Spinal cord (tissue), 9 donors: ENCODE measurements at regions not wholly inside any gene's neighbourhood (a gene's known extent, or its start where the extent isn't known, plus 50 kb on each side); places are given as distances from the start of the nearest gene placed in this dataset.
"Not testable (repeated sequence)": the region's sequence is repeated elsewhere in the genome, so short reads cannot be mapped to it uniquely, and the experiment has no call there.

Experiments used
- DNase-seq, 6 donors: peaks; one replicate each; pipeline versions ENCODE4 v3.0.0 to v3.0.0-alpha.2; 2013 to 2015; ENCODE audit warnings: low spot score in 6 of 6, low read depth in 4 of 6
- H3K27ac ChIP-seq: one replicate; pipeline ENCODE4 v1.5.1; 2013; ENCODE audit warnings: low read depth, low read length, control low read depth
- H3K27me3 ChIP-seq: one replicate; pipeline ENCODE4 v1.6.1; 2013; ENCODE audit warnings: low read length; ENCODE audit not compliant: control insufficient read depth, insufficient read depth
- H3K36me3 ChIP-seq: one replicate; pipeline ENCODE4 v1.6.1; 2013; ENCODE audit warnings: low read length; ENCODE audit not compliant: control insufficient read depth, insufficient read depth
- H3K4me1 ChIP-seq: one replicate; pipeline ENCODE4 v1.6.1; 2013; ENCODE audit warnings: low read length; ENCODE audit not compliant: control insufficient read depth, insufficient read depth
- H3K4me3 ChIP-seq: one replicate; pipeline ENCODE4 v1.5.1; 2013; ENCODE audit warnings: low read depth, low read length, control low read depth
- H3K9me3 ChIP-seq: one replicate; pipeline ENCODE4 v1.6.1; 2013; ENCODE audit warnings: low read length; ENCODE audit not compliant: control insufficient read depth, insufficient read depth
- WGBS: methylation state at CpG from one replicate; pipeline ENCODE4 v1.1.5; 2013; ENCODE audit warnings: missing lambda C conversion rate; ENCODE audit not compliant: insufficient coverage; 5-methylcytosine and 5-hydroxymethylcytosine counted together
- donor health status: healthy.

- 82% methylated on average over 7 of the region's 8 CpGs for WGBS
- Histone ChIP-seq H3K9me3 (no peaks in the 10 kb centered on the region), H3K4me1 (no peaks in the 10 kb centered on the region), H3K27ac (no peak overlapping the region), H3K36me3 (no peaks in the 10 kb centered on the region), H3K27me3 (no peaks in the 10 kb centered on the region), H3K4me3 (no peak overlapping the region)
- DNase-seq, result no peak
Measured at GRCh38 chr3:4078903-4079302, 224.3 kb upstream of the SETMAR start.

GRCh38 chr3:4079339-4080195 lies 223.6 kb upstream of the SETMAR start:
- 96% methylated on average over 3 of the region's 6 CpGs for WGBS
- H3K9me3 ChIP-seq, result no peaks in the 10 kb centered on the region
- DNase-seq, result no peak
- no peaks in the 10 kb centered on the region for H3K4me1 ChIP-seq
- H3K27me3 ChIP-seq, result no peaks in the 10 kb centered on the region
- no peak overlapping the region for H3K4me3 ChIP-seq
- no peaks in the 10 kb centered on the region for H3K36me3 ChIP-seq
- no peak overlapping the region for H3K27ac ChIP-seq

DNA sequence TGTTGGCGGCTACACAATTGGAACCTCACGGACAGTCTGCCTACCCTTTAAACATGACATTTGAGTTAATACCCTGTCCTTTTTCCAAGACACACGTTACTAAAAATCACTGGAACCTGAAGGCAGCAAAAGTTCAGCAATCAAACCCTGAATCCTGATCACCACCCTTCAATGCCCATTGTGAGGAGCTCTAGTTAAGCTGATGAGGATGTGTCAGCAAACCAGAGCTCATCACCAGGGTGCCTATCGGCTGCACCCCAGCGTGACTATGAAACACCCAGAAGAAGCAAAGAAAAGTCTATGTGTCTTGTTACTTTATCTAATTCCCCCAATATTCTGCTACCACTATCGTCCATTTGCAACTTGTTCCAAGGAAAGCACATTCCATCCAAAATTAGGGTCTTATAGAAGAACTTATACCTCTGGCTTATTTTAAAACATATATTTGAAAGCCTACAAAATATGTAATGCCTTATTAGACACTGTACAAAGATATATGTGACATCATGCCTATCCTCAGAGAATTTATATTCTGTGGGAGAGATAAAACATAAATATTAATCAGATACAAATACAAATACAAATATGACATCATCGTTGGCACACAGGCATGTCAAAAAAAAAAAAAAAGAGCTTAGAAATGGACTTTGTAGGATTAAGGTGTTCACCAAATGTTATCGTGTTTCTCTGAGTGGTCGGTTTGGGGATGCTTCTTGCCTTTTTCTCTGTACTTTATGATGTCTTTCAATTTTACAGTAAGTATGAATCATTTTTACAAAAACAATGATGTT lies 219.7 kb upstream of the SETMAR start:
- Histone ChIP-seq H3K27me3 (no peaks in the 10 kb centered on the region), H3K9me3 (no peaks in the 10 kb centered on the region), H3K36me3 (no peaks in the 10 kb centered on the region), H3K4me3 (no peak overlapping the region), H3K4me1 (no peaks in the 10 kb centered on the region), H3K27ac (no peak overlapping the region)
- no peak for DNase-seq
- WGBS, result 38% methylated on average over 2 of the region's 9 CpGs

DNA sequence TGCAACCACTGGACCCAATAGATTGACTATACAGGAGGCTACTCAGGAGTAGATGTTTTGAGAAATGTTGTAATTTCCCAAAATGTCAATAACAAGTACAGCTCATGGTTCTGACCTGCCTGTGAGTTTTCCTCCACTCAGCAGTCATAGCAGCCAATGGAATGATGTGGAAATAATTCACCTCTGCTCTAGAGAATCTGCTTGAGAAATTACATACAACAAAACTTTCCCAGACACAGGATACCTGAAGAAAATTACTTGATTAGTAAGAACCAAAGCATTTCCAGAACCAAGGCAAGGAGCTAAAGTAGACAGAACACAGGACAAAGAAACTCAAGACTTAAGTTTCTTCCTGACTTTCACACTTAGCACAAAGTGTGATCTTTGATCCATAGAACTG lies 218.9 kb upstream of the SETMAR start:
- no peak overlapping the region for H3K4me3 ChIP-seq
- no peak overlapping the region for H3K27ac ChIP-seq
- H3K36me3 ChIP-seq, result no peaks in the 10 kb centered on the region
- no peaks in the 10 kb centered on the region for H3K27me3 ChIP-seq
- DNase-seq, result no peak
- H3K4me1 ChIP-seq, result no peaks in the 10 kb centered on the region
- no peaks in the 10 kb centered on the region for H3K9me3 ChIP-seq

GRCh38 chr3:4086662-4087061 lies 216.5 kb upstream of the SETMAR start:
- not testable (repeated sequence) for H3K36me3 ChIP-seq, DNase-seq, H3K9me3 ChIP-seq, H3K4me1 ChIP-seq, H3K27ac ChIP-seq, H3K27me3 ChIP-seq, H3K4me3 ChIP-seq
- 100% methylated on average over 1 of the region's 3 CpGs for WGBS

- no peak overlapping the region for H3K27ac ChIP-seq
- H3K4me3 ChIP-seq, result no peak overlapping the region
- DNase-seq, result no peak
- no peaks in the 10 kb centered on the region for H3K9me3 ChIP-seq
- H3K4me1 ChIP-seq, result no peaks in the 10 kb centered on the region
- no peaks in the 10 kb centered on the region for H3K27me3 ChIP-seq
- no peaks in the 10 kb centered on the region for H3K36me3 ChIP-seq
Measured at GRCh38 chr3:4091786-4092185, 211.4 kb upstream of the SETMAR start.

DNA sequence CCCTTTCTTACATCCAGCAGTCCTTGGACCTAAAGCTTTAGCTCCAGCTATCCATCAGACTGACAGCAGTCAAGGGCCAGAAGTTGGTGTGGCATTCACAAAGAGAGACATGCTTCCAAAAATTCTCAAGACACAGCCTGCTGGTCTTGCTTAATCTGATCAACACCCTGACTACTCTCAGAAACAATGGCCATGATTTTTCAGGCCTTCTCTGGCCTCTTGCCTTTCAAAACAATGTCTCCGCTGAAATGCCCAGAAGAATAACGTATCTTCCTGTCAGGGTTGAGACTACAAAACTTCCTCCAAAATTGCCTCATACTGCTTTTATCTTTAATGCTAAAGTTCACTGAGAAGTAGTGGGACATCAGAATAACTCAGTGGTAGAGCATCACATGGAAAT lies 205.4 kb upstream of the SETMAR start:
- no peak overlapping the region for H3K27ac ChIP-seq
- no peaks in the 10 kb centered on the region for H3K36me3 ChIP-seq
- no peaks in the 10 kb centered on the region for H3K27me3 ChIP-seq
- WGBS, result no CpG with 5 or more reads among the region's 2 CpGs
- H3K4me1 ChIP-seq, result no peaks in the 10 kb centered on the region
- H3K9me3 ChIP-seq, result no peaks in the 10 kb centered on the region
- no peak for DNase-seq
- H3K4me3 ChIP-seq, result no peak overlapping the region

DNA sequence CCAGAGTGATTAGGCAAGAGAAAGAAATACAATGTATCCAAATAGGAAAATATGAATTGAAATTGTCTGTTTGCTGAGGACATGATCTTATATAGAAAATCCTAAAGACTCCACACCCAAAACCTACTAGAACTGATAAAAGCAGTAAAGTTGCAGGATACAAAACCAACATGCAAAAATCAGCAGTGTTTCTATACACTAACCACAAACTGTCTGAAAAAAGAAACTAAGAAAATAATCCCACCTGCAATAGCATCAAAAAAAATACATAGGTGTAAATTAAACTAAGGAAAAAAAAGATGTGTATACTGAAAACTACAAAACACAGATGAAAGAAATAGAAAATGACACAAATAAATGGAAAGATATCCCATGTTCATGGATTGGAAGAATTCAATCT lies 203.6 kb upstream of the SETMAR start:
- Histone ChIP-seq H3K4me3 (no peak overlapping the region), H3K36me3 (no peaks in the 10 kb centered on the region), H3K27ac (no peak overlapping the region), H3K9me3 (no peaks in the 10 kb centered on the region), H3K27me3 (no peaks in the 10 kb centered on the region), H3K4me1 (no peaks in the 10 kb centered on the region)
- no peak for DNase-seq

DNA sequence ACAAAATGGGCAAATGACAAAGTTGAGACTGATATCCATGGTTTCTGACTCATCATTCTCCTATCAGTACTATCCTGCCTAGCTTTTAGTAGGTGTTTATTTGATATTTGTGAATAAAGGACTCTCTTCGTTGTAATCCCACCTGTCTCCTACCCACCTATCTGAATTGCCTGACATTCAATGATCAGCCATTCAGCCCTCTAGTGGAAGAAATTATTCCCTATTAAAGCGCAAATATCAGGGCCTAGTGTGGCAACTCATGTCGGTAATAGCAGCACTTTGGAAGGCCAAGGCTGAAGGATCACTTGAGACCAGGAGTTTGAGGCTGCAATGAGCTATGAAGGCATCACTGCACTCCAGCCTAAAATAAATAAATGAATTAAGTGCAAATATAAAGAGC lies 195.7 kb upstream of the SETMAR start:
- DNase-seq, result no peak
- H3K36me3 ChIP-seq, result no peaks in the 10 kb centered on the region
- no peaks in the 10 kb centered on the region for H3K27me3 ChIP-seq
- H3K4me3 ChIP-seq, result no peak overlapping the region
- no peaks in the 10 kb centered on the region for H3K4me1 ChIP-seq
- no CpG with 5 or more reads among the region's 3 CpGs for WGBS
- no peak overlapping the region for H3K27ac ChIP-seq
- H3K9me3 ChIP-seq, result no peaks in the 10 kb centered on the region
